Neural progenitor cell (in vitro differentiated cells): ENCODE measurements at regions not wholly inside any gene's neighbourhood (a gene's known extent, or its start where the extent isn't known, plus 50 kb on each side); places are given as distances from the start of the nearest gene placed in this dataset.

Experiments
- DNase-seq: peaks from one replicate; pipeline ENCODE4 v3.0.0-alpha.2; 2016; ENCODE audit warnings: low spot score
- H2AFZ ChIP-seq: fragments of 200-600 bp; sonication (generic); replicated peaks from 2 replicates; pipeline ENCODE4 v1.6.1; 2016; ENCODE audit warnings: antibody characterized with exemption
- H3F3A ChIP-seq: fragments of 200-600 bp; sonication (generic); 2 replicates; pipeline ENCODE4 v1.6.1; 2016; ENCODE audit warnings: antibody characterized with exemption, low read depth
- H3K27ac ChIP-seq: fragments of 200-600 bp; sonication (generic); 2 replicates; pipeline ENCODE4 v1.5.1; 2016; ENCODE audit warnings: mild to moderate bottlenecking
- H3K27me3 ChIP-seq: fragments of 200-600 bp; sonication (generic); 2 replicates; pipeline ENCODE4 v1.6.1; 2016; ENCODE audit warnings: mild to moderate bottlenecking, moderate library complexity
- H3K36me3 ChIP-seq: fragments of 200-600 bp; sonication (generic); 2 replicates; pipeline ENCODE4 v1.5.1; 2016
- H3K4me1 ChIP-seq: fragments of 200-600 bp; sonication (generic); 2 replicates; pipeline ENCODE4 v1.6.1; 2016; ENCODE audit warnings: mixed run types
- H3K4me2 ChIP-seq: fragments of 200-600 bp; sonication (generic); 2 replicates; pipeline ENCODE4 v1.6.1; 2016
- H3K4me3 ChIP-seq: fragments of 200-600 bp; sonication (generic); 2 replicates; pipeline ENCODE4 v1.5.1; 2016
- H3K79me2 ChIP-seq: fragments of 200-600 bp; sonication (generic); 2 replicates; pipeline ENCODE4 v1.6.1; 2016; ENCODE audit warnings: low read depth
- H3K9ac ChIP-seq: fragments of 200-600 bp; sonication (generic); 2 replicates; pipeline ENCODE4 v1.6.1; 2016
- H3K9me3 ChIP-seq: fragments of 200-600 bp; sonication (generic); 2 replicates; pipeline ENCODE4 v1.5.1; 2016; ENCODE audit warnings: low read depth
- H4K20me1 ChIP-seq: fragments of 200-600 bp; sonication (generic); 2 replicates; pipeline ENCODE4 v1.6.1; 2016; ENCODE audit warnings: low read depth
- H3K27ac Mint-ChIP-seq: 3 replicates; pipeline ENCODE4 v1.8.0; 2021; ENCODE audit warnings: mixed read lengths
- H3K27me3 Mint-ChIP-seq: 2 replicates; pipeline ENCODE4 v1.8.0; 2022; ENCODE audit warnings: low read depth, mild to moderate bottlenecking, inconsistent platforms, moderate library complexity, mixed read lengths; ENCODE audit not compliant: insufficient read depth
- H3K36me3 Mint-ChIP-seq: 3 replicates; pipeline ENCODE4 v1.8.0; 2021; ENCODE audit warnings: mixed read lengths
- H3K4me1 Mint-ChIP-seq: 3 replicates; pipeline ENCODE4 v1.8.0; 2021; ENCODE audit warnings: mixed read lengths
- H3K4me3 Mint-ChIP-seq: 3 replicates; pipeline ENCODE4 v1.8.0; 2021; ENCODE audit warnings: mild to moderate bottlenecking, moderate library complexity, mixed read lengths
- H3K9me3 Mint-ChIP-seq: 3 replicates; pipeline ENCODE4 v1.8.0; 2020; ENCODE audit warnings: mixed read lengths
- EZH2 ChIP-seq: fragments of 200-600 bp; sonication (generic); IDR thresholded peaks from 2 replicates; pipeline ENCODE4 v1.6.1; 2017; ENCODE audit warnings: antibody characterized with exemption, mild to moderate bottlenecking, moderate library complexity
- EZH2phosphoT487 ChIP-seq: fragments of 200-600 bp; sonication (generic); IDR thresholded peaks from 2 replicates; pipeline ENCODE4 v1.6.1; 2017; ENCODE audit warnings: antibody characterized with exemption
- TF ChIP-seq, protein P1 (sequence below): fragments of 200-600 bp; sonication (generic); IDR thresholded peaks from 2 replicates; pipeline ENCODE4 v1.5.1; 2017; ENCODE audit warnings: antibody characterized with exemption, mild to moderate bottlenecking

DNA sequence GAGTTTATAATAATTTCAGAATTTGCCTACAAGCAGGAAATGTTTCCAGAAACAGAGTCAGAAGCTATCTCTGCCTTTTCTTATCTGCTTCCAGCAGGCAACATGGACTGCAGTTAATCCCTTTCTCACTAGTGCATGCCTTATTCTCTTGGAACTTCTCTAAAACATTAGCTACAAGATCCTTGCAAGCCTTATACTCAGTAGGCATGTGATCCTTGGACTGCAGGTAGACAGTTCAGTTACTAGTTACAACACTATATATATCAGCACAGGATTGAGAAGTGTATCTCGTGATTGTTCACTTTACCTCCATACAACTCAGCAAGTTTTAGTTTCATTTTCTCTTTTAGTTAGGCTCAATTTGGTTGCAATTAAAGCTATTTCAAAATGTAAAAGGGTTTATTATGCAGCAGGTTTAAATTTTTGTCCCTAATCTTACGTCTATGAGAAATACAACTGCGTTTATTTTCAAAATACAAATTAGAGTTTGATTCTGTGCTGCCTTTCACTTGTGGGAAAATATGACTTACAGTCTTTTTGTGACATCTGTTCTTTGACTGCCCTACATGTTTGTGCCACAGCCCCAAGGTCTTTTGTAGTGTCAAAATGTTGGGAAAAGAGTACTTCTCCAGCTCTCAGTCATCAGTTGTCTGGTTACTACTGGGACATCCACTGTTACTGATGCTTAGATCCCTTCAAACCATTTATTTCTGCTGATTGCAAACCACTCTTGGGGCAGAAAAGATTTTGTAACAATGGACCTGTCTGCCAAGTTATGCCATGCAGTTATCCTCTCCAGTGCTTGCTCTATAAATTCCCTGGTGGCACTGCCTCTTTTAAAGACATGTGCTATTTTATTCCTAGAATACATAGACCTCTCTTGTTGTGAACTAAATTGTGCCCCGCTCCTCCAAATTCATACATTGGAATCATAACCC is 709.0 kb upstream of the FOXG1 start:
- TF ChIP-seq EZH2 (no peak), EZH2phosphoT487 (no peak)
- TF ChIP-seq, protein P1, sequence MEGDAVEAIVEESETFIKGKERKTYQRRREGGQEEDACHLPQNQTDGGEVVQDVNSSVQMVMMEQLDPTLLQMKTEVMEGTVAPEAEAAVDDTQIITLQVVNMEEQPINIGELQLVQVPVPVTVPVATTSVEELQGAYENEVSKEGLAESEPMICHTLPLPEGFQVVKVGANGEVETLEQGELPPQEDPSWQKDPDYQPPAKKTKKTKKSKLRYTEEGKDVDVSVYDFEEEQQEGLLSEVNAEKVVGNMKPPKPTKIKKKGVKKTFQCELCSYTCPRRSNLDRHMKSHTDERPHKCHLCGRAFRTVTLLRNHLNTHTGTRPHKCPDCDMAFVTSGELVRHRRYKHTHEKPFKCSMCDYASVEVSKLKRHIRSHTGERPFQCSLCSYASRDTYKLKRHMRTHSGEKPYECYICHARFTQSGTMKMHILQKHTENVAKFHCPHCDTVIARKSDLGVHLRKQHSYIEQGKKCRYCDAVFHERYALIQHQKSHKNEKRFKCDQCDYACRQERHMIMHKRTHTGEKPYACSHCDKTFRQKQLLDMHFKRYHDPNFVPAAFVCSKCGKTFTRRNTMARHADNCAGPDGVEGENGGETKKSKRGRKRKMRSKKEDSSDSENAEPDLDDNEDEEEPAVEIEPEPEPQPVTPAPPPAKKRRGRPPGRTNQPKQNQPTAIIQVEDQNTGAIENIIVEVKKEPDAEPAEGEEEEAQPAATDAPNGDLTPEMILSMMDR: no peak
- Histone ChIP-seq H2AFZ (no peak overlapping the region), H3K27ac (no peak overlapping the region), H3K36me3 (no peaks in the 10 kb centered on the region), H3F3A (no peaks in the 10 kb centered on the region), H3K4me3 (no peak overlapping the region), H3K4me1 (peaks cover 4% of the 10 kb centered on the region), H3K9ac (no peak overlapping the region), H3K4me2 (no peak overlapping the region), H3K79me2 (no peaks in the 10 kb centered on the region), H3K9me3 (no peaks in the 10 kb centered on the region), H4K20me1 (no peaks in the 10 kb centered on the region), H3K27me3 (no peaks in the 10 kb centered on the region)
- H3K27me3 Mint-ChIP-seq: peaks cover 5% of the 10 kb centered on the region
- no peaks in the 10 kb centered on the region for H3K36me3 Mint-ChIP-seq
- no peak overlapping the region for H3K27ac Mint-ChIP-seq
- no peaks in the 10 kb centered on the region for H3K9me3 Mint-ChIP-seq
- H3K4me3 Mint-ChIP-seq: no peak overlapping the region
- DNase-seq: no peak
- peaks cover 10% of the 10 kb centered on the region for H3K4me1 Mint-ChIP-seq

DNA sequence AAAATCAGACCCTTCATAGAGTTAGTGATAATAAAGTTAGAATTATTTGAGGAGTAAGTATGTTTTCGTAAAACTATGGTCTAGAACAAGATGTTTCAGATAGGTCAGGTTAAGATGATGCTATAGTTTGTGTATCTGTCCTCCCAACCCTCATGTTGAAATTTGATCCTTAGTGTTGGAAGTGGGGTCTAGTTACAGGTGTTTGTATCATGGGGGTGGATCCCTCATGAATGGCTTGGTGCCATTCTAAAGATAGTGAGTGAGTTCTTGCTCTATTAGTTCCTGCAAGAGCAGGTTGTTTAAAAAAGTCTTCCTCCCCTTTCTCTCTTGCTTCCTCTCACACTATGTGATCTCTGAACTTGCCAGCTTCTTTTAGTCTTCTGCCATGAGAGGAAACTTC is 707.3 kb upstream of the FOXG1 start:
- no peak overlapping the region for H3K4me2 ChIP-seq
- TF ChIP-seq, protein P1: no peak
- TF ChIP-seq EZH2: no peak
- no peak for TF ChIP-seq EZH2phosphoT487
- H3K27ac ChIP-seq: no peak overlapping the region
- H3K9me3 ChIP-seq: no peaks in the 10 kb centered on the region
- Mint-ChIP-seq H3K27ac (no peak overlapping the region), H3K4me1 (peaks cover 10% of the 10 kb centered on the region), H3K4me3 (no peak overlapping the region), H3K9me3 (no peaks in the 10 kb centered on the region), H3K27me3 (peaks cover 5% of the 10 kb centered on the region), H3K36me3 (no peaks in the 10 kb centered on the region)
- H3K79me2 ChIP-seq: no peaks in the 10 kb centered on the region
- H3K4me1 ChIP-seq: peaks cover 4% of the 10 kb centered on the region
- no peak overlapping the region for H3K4me3 ChIP-seq
- H3K36me3 ChIP-seq: no peaks in the 10 kb centered on the region
- H3K27me3 ChIP-seq: no peaks in the 10 kb centered on the region
- H3F3A ChIP-seq: no peaks in the 10 kb centered on the region
- H2AFZ ChIP-seq: no peak overlapping the region
- H3K9ac ChIP-seq: no peak overlapping the region
- H4K20me1 ChIP-seq: no peaks in the 10 kb centered on the region
- no peak for DNase-seq

DNA sequence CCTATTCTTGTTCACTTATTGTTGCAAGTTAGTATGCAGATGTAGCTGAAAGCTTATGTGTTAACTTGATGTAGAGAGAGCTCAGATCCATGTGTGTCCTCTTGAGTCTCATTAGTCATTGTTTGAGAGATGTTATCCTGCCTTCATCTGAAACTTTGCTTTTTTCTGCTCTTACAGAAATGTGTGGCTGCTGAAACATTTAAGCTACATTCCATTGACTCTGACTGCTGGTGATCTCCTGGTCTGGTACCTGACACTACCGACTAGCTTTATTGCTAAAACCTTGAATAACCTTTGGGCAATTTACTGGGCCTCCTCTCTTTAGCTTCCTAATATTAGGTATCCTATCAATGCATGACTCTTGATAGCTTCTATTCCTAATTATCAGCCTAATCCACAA is 705.6 kb upstream of the FOXG1 start:
- no peak overlapping the region for H3K4me3 Mint-ChIP-seq
- TF ChIP-seq, protein P1: no peak
- TF ChIP-seq EZH2 (no peak), EZH2phosphoT487 (no peak)
- Histone ChIP-seq H3K4me2 (no peak overlapping the region), H3K27me3 (no peaks in the 10 kb centered on the region), H3K9ac (no peak overlapping the region), H3F3A (no peaks in the 10 kb centered on the region), H3K9me3 (no peaks in the 10 kb centered on the region), H3K79me2 (no peaks in the 10 kb centered on the region), H3K4me3 (no peak overlapping the region), H3K27ac (no peak overlapping the region), H3K4me1 (no peaks in the 10 kb centered on the region), H2AFZ (no peak overlapping the region), H3K36me3 (no peaks in the 10 kb centered on the region), H4K20me1 (no peaks in the 10 kb centered on the region)
- peaks cover 5% of the 10 kb centered on the region for H3K27me3 Mint-ChIP-seq
- no peaks in the 10 kb centered on the region for H3K36me3 Mint-ChIP-seq
- DNase-seq: no peak
- H3K4me1 Mint-ChIP-seq: peaks cover 10% of the 10 kb centered on the region
- H3K27ac Mint-ChIP-seq: no peak overlapping the region
- no peaks in the 10 kb centered on the region for H3K9me3 Mint-ChIP-seq
